GM10266 (cell line): ENCODE measurements at regions not wholly inside any gene's neighbourhood (a gene's known extent, or its start where the extent isn't known, plus 50 kb on each side); places are given as distances from the start of the nearest gene placed in this dataset.

Source experiments
- DNase-seq: peaks from one replicate; pipeline ENCODE4 v3.0.0; 2012; ENCODE audit errors: extremely low spot score
- CTCF ChIP-seq: IDR thresholded peaks from 2 replicates; pipeline ENCODE4 v1.5.1; 2012; ENCODE audit warnings: mild to moderate bottlenecking, low read depth; ENCODE audit not compliant: control insufficient read depth, insufficient read depth; ENCODE audit errors: missing control alignments

- no peak for TF ChIP-seq CTCF
- no peak for DNase-seq
These were observed 73.8 kb downstream of the NIBAN1 start for GRCh38 chr1:184900507-184900906.

- no peak for DNase-seq
- TF ChIP-seq CTCF = no peak
These were observed 78.3 kb downstream of the NIBAN1 start for GRCh38 chr1:184896000-184896399.

GRCh38 chr1:184895086-184895485 lies 79.2 kb downstream of the NIBAN1 start:
- no peak for TF ChIP-seq CTCF
- DNase-seq = no peak

GRCh38 chr1:184893695-184894094 lies 80.6 kb downstream of the NIBAN1 start:
- no peak for DNase-seq

GRCh38 chr1:184892116-184892515 lies 82.2 kb downstream of the NIBAN1 start:
- no peak for TF ChIP-seq CTCF
- no peak for DNase-seq

More at GRCh38 chr1:184893695-184894094, 80.6 kb downstream of the NIBAN1 start:
- no peak for TF ChIP-seq CTCF

- no peak for TF ChIP-seq CTCF
- no peak for DNase-seq
These were observed 82.9 kb downstream of the NIBAN1 start for GRCh38 chr1:184891440-184891839.

GRCh38 chr1:184890539-184890973 lies 83.8 kb downstream of the NIBAN1 start:
- no peak for TF ChIP-seq CTCF
- no peak for DNase-seq
